GM12892 (cell line): ENCODE measurements at regions not wholly inside any gene's neighbourhood (a gene's known extent, or its start where the extent isn't known, plus 50 kb on each side); places are given as distances from the start of the nearest gene placed in this dataset.
"Not testable (repeated sequence)": the region's sequence is repeated elsewhere in the genome, so short reads cannot be mapped to it uniquely, and the experiment has no call there.

ENCODE experiments used
- DNase-seq: peaks from one replicate; pipeline ENCODE4 v3.0.0; 2011; ENCODE audit not compliant: insufficient read length
- FAIRE-seq: peaks from 2 replicates; lab custom pipeline; 2011; peaks lifted over from hg19 to GRCh38; lab: Jason Lieb, UNC
- POLR2A ChIP-seq: IDR thresholded peaks from 2 replicates; pipeline ENCODE4 v1.6.1; 2011; ENCODE audit warnings: low read depth, low read length, control low read depth
- POLR2AphosphoS5 ChIP-seq: IDR thresholded peaks from 2 replicates; pipeline ENCODE4 v1.6.1; 2011; ENCODE audit warnings: low read depth, low read length, control low read depth
- TAF1 ChIP-seq: IDR thresholded peaks from 2 replicates; pipeline ENCODE4 v1.6.1; 2011; ENCODE audit warnings: low read depth, mild to moderate bottlenecking, control low read depth, low read length, borderline replicate concordance

GRCh38 chr11:130554241-130555055, 106.0 kb downstream of the ADAMTS15 start:
- DNase-seq (no peak), FAIRE-seq (no peak)
- TF ChIP-seq TAF1 (no peak), POLR2A (no peak), POLR2AphosphoS5 (no peak)

- DNase-seq: no peak
- no peak for FAIRE-seq
These were observed 106.9 kb downstream of the ADAMTS15 start for GRCh38 chr11:130555251-130555841.

DNA sequence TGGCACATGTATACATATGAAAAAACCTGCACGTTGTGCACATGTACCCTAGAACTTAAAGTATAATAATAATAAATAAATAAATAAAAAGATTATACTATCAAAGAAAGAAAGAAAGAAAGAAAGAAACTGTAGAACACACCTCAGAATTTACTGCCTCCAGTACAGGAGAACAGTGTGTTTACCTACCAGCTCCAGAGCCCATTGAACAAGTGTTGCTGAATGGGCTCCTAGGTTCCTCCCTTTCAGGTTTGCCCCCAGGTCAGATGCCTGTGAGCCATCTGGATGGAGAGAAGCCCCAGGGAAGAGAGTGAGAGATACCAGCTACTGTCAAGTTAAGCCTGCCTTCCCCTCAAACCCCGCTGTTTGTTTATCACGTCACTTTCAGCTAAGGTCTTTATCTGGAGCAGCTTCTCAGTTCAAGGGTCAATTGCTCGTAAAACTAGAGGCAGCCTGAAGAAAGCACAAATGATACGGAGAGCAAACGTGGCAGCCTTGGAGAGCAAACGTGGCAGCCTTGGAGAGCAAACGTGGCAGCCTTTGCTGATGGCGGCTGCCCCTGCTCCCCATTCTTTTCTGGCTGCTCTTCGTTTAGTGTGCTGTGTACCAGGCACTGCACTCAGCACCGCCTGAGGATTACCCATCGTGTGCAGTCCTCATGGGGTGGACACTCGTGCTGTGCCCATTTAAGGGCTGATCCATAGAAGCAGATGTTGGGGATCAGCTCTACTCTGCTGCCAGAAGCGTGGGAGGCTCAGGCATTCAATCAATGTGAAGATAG, 111.7 kb downstream of the ADAMTS15 start:
- TF ChIP-seq POLR2AphosphoS5: no peak
- TF ChIP-seq POLR2A: no peak
- no peak for TF ChIP-seq TAF1
- DNase-seq: no peak
- no peak for FAIRE-seq

More at GRCh38 chr11:130555251-130555841, 106.9 kb downstream of the ADAMTS15 start:
- TF ChIP-seq POLR2A: no peak
- no peak for TF ChIP-seq TAF1
- TF ChIP-seq POLR2AphosphoS5: no peak

GRCh38 chr11:130560781-130561109, 112.3 kb downstream of the ADAMTS15 start:
- TF ChIP-seq POLR2AphosphoS5: no peak
- no peak for TF ChIP-seq POLR2A
- no peak for TF ChIP-seq TAF1
- FAIRE-seq (no peak), DNase-seq (no peak)

DNA sequence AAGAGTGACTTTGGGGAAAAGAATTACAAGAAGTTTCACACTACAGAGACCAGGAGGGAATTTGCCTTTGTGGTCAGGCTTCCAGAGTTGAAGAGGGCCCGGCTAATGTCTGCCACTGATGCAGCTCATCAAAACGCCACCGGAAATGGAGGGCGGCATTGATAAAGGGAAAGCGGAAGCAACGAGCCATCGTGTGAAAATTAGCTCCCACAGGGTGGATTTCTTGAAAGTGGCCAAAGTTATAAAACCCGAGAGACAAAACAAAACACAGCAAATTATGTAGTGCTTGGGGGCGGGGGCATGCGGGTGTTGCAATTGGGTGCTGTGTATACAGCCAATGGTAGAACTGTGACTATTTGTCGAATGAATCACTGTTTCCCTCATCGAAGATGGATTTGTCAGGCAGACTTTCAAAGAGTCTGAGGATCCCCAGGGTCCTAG, 113.0 kb downstream of the ADAMTS15 start:
- TF ChIP-seq POLR2A (no peak), POLR2AphosphoS5 (no peak), TAF1 (no peak)
- no peak for DNase-seq
- FAIRE-seq: no peak

DNA sequence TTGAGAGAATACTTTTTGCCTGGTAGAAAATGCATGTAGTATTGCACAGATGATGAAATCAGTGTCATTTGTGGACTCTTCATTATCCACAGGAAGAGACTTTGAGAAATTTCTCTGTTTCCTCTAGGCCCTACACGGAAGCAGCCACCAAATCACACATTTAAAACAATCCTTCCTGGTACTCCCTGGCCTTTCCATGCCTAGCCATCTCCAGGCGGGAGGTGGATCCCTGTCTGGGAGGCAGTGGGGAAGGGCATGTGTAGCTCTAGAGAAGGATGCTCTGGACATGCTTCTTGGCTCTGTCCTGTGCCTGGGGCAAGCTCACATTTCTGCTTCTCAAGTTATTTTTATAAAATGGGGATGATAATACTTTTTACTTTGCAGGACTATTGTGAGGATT, 114.1 kb downstream of the ADAMTS15 start:
- DNase-seq: no peak
- TF ChIP-seq TAF1: no peak
- no peak for TF ChIP-seq POLR2A
- TF ChIP-seq POLR2AphosphoS5: no peak
- no peak for FAIRE-seq

DNA sequence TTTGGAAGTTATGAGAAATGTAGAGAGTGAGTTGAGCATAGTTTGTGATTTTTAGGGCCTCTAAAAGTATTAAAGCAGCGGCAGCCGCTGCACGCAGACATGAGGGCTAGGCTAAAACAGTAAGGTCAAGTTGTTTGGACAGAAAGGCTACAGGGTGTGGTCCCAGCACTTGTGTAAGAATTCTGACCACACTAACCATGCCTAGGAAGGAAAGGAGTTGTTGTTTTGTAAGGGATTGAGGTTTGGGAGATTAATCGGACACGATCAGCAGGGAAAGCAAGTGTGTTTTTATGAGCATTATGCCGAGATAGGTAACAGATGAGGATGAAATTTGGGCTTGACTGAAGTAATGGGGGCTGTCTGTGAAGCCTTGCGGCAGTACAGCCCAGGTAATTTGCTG, 117.9 kb downstream of the ADAMTS15 start:
- DNase-seq, FAIRE-seq: not testable (repeated sequence)

GRCh38 chr11:130571519-130571918, 123.1 kb downstream of the ADAMTS15 start:
- FAIRE-seq: no peak
- no peak for DNase-seq
- TF ChIP-seq POLR2AphosphoS5 (no peak), POLR2A (no peak), TAF1 (no peak)

GRCh38 chr11:130571947-130572584, 123.6 kb downstream of the ADAMTS15 start:
- TF ChIP-seq TAF1 (no peak), POLR2A (no peak), POLR2AphosphoS5 (no peak)
- no peak for FAIRE-seq
- DNase-seq: no peak

- FAIRE-seq: no peak
- no peak for DNase-seq
- no peak for TF ChIP-seq POLR2A
These were observed 125.3 kb downstream of the ADAMTS15 start for GRCh38 chr11:130573767-130574166.

DNA sequence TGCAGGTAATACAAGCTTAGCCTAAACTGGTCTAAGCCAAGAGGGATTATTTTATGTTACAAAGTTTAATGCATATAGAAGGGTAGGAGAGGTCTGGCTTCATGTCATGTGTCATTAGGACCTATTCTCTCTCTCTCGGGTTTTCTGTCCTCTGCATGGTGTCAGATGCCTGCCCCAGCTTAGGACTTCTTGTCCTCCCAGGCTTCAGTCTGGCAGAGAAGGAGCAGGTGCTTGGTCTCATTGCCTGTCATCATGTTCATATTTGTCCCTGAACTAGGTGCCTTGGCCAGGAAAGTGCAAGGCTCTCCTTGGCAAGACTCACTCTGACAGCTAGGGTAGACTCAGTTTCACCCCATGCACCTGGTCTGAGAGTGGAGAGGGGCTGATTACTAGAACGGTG, 126.3 kb downstream of the ADAMTS15 start:
- no peak for DNase-seq
- TF ChIP-seq TAF1 (no peak), POLR2A (no peak), POLR2AphosphoS5 (no peak)
- no peak for FAIRE-seq
